ENCODE measurements at regions not wholly inside any gene's neighbourhood (a gene's known extent, or its start where the extent isn't known, plus 50 kb on each side); places are given as distances from the start of the nearest gene placed in this dataset.
"Not testable (repeated sequence)": the region's sequence is repeated elsewhere in the genome, so short reads cannot be mapped to it uniquely, and the experiment has no call there.

DNA sequence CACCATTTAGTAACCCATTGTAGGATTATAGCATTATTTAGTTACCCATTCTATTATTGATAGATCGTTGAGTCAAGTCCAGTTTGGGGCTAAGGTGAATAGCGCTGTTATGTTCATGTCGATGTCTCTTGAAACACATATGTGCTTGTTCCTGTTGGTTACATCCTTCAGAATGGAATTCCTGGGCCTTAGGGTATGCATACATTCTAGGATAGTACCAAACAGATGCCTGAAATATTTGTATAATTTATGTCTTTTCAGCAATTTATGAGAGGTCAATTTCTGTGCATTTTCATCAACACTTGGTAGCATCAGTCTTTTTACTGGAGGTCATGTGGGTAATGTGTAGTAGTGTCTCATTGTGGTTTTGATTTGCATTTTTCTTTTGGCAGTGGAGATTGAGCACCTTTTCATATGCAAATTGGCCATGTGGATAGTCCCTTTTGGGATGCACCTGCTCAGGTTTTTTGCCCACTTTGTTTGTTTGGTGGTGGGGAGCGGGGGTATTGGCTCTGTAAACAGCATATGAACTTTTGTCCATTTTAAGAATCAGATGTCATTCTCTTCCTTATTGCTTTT lies 104.2 kb downstream of the CDRT15L2 start:
- not testable (repeated sequence) for TF ChIP-seq POLR2A (IDR thresholded peaks at IDR 0.05; ENCODE audit: low read length); GATA1 (IDR thresholded peaks at IDR 0.05; ENCODE audit: low read depth, low read length)

Data from erythroblast (primary cell).